HG02759 (cell line): ENCODE measurements at regions not wholly inside any gene's neighbourhood (a gene's known extent, or its start where the extent isn't known, plus 50 kb on each side); places are given as distances from the start of the nearest gene placed in this dataset.

ENCODE experiments used
- ATAC-seq: cut with Tn5 transposase; IDR thresholded peaks from one replicate; pipeline ENCODE4 v1.9.1; 2021; ENCODE audit warnings: mild to moderate bottlenecking, moderate library complexity; ENCODE audit not compliant: unreplicated experiment

GRCh38 chr6:88360203-88360797 lies 194.2 kb upstream of the CNR1 start:
- ATAC-seq = no peak

DNA sequence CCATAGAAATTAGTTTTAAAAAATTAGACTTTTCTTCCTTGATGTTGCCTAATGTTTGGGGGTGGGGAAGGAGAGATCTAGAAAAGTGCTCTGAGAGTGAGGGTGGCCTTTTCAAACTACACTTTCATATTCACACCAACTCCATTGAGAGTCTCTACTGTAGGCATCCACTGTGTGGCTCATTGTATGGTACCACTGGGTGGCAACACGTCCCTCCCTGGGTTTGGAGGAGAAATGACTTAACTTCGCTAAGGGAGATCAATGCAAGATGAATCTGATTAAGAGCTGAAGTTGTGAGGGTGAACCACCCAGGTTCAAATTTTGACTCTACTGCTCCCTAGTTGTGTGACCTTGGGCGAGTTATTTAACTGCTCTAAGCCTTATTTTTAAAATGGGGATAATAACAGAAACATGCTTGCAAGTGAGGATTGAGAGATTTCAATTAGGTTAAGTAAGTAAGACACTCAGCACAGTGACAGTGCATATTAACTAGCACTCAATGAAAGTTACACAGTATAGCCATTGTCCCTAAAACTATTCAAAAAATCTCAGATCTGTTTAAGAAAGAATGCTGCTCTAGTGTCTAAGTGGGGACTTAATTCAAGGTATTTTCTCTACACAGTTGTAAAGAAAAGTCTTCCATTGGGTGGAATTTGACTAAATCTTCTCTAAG lies 193.5 kb upstream of the CNR1 start:
- no peak for ATAC-seq

- no peak for ATAC-seq
These were observed 192.7 kb upstream of the CNR1 start for GRCh38 chr6:88358846-88359245.

DNA sequence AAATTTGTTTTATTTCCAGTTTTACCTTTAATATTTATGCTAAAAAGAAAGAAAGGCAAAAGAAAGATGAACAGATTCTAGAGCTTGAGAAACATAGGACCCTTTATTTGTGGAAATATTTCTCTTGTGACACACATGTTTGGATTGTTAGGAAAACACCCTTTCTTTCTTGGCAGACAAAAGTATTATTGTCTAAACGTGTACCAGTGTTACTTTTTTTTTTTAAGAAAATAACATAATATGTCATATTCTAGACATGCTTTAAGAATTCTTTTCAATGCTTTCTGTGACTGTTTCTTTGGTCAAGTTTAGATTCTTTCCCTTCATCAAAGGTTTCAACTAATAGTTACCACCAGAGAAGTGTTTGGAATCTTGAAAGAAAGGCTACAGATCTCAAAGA lies 183.4 kb upstream of the CNR1 start:
- ATAC-seq = no peak

GRCh38 chr6:88342336-88342735 lies 176.2 kb upstream of the CNR1 start:
- no peak for ATAC-seq

GRCh38 chr6:88339761-88340160 lies 173.6 kb upstream of the CNR1 start:
- ATAC-seq = no peak

GRCh38 chr6:88321306-88321705 lies 155.2 kb upstream of the CNR1 start:
- ATAC-seq = no peak

DNA sequence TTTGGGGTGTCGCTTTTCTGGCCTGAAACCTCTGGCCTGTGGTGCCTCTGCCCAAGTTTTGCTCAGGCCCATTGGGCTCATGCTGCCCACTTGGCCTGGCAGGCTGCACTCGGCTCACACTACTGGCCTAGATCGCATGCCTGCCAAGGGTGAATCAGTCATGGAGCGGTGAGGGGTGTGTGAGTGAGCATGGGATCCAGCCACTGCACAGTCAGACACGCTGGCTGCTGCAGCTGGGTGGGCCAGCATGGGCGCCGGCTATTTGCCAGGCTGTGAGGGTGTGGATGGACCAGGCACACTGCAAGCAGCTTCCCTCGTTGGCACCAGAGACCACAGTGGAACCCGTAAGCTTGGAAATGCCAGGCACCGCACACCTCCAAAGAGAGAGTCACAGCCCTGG lies 145.4 kb upstream of the CNR1 start:
- no peak for ATAC-seq

- no peak for ATAC-seq
These were observed 138.4 kb upstream of the CNR1 start for GRCh38 chr6:88304520-88304919.

GRCh38 chr6:88302769-88303225 lies 136.7 kb upstream of the CNR1 start:
- ATAC-seq = no peak

- ATAC-seq = no peak
These were observed 136.0 kb upstream of the CNR1 start for GRCh38 chr6:88301888-88302768.

DNA sequence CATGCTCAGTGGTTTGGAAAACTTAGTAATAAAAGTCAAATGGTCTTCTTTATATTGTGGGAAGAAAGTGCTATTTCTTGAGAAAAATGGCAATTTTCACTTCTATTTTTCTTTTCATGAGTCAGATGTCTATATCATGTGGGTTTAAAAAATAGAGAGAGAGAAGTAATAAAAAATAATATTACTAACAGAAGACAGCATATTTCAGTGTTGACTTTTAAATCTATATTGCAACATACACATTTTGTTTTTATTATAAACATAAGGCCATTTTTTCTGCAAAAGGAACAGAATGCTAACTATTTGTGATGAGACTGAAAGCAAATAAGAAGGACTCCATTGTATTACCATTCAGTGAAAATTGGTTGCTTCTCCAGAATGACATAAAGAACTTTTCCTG lies 135.1 kb upstream of the CNR1 start:
- no peak for ATAC-seq

DNA sequence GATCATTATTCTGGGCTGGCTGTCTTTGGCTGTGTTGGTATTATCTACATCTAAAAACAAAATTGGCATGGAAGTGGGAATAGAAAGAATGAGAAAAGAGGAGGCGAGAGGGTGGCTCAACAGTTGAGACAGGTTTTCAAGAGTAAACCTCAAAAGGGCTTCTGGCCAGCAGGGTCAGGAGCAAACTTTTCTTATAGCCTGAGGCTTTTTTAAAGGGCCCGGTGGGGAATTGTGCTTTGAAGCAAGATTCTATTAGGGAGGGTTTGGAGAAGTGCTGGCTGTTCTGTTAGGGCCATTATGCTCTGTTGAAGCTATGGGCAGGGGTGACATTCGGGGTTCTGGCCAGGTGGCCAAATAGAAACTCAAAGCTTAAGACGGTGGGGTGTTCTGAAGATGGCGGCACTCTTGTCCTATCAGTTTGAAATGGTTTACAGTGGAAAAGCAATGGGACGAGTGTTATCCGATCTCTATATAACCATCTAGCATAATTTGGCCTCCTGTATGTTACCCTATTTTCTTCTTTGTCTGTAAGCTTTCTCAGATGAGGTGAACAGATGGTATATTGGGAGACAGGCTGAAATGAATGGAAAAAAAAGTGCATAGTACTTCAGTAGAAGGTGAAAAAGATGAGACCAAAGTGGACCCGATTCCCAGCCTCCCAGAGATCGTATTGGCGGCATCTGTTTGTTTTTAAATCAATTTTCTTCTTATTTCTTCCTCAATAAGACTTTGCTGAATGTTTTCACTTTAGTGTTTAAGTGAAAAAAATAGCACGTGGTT lies 132.1 kb upstream of the CNR1 start:
- ATAC-seq = no peak

- no peak for ATAC-seq
These were observed 130.5 kb upstream of the CNR1 start for GRCh38 chr6:88296694-88297093.

DNA sequence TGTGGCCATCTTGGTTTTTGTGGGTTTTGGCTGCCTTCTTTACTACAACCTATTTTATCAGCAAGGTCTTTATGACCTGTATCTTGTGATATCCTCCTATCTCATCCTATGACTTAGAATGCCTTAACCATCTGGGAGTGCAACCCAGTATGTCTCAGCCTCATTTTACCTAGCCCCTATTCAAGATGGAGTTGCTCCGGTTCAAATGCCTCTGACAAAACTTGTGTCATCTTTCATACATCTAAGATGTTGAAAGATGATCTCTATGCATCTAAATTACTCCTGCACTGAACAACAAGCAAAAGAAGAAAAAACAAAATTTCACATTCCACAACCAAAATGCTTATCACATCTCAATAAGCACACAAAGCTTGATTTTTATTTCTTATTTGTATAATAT lies 129.5 kb upstream of the CNR1 start:
- ATAC-seq = no peak

DNA sequence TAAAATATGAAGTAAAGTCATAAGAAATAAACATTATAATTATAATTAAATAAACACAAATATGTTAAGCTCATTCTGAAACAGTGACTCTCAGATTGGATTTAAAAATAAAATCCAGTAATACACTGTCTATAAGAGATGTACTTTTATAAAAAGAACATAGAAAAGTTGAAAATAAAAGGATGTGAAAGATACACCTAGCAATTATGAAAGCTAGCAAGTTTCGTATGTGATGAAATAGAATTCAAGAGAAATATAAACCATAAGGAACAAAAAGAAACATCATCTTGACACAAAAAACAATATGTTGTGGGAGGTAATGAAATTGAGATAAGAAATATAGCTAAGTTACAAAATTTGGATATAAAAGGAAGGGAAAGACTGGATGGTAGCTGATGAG lies 128.6 kb upstream of the CNR1 start:
- ATAC-seq = no peak

DNA sequence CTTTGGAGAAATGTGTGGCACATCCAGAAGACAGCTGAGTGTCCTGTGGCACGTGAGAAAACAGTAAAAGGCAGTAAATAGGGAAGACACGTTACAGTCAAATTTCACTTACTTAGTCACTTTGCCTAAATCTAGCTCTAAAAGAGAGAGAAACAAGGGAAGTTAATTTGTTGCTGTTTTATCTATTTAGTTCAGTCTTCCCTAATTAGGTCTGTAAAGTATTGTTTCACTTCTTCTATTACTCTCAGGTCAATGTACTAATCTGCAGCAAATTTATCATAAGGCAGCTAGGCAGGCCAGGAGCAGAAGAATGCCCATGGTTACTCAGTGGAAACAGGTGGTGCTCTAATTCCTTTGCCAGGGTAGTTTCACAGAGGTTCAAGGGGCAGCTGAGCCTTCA lies 124.3 kb upstream of the CNR1 start:
- no peak for ATAC-seq

DNA sequence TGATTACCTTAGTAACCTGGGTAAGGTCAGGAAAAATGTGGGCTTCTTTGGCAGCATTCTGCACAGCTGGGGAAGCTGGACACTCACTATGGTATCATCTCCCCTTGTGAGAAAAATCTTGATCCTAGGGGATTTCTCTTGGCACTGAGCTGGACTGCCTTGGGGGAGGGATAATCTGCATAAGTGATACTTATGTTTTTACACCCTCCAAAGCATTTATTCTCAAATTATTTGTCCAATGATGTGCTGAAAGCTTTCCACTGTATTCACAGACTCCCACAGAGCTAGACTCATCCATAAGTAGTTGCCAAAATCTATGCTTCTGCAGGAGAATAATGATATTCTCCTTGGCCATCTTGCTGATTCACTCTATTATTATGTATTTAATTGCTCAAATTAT lies 121.5 kb upstream of the CNR1 start:
- ATAC-seq = no peak

DNA sequence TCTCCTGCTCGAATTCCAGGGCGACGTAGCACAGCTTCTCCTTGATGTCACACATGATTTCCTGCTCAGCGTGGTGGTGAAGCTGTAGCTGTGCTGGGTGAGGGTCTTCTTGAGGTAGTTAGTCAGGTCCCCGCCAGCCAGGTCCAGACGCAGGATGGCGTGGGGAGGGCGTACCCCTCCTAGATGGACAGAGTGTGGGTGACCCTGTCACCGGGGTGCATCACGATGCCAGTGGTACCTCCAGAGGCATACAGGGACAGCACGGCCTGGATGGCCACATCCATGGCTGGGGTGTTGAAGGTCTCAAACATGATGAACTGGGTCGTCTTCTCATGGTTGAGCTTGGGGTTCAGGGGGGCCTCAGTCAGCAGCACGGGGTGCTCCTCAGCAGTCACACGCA lies 110.2 kb upstream of the CNR1 start:
- no peak for ATAC-seq

DNA sequence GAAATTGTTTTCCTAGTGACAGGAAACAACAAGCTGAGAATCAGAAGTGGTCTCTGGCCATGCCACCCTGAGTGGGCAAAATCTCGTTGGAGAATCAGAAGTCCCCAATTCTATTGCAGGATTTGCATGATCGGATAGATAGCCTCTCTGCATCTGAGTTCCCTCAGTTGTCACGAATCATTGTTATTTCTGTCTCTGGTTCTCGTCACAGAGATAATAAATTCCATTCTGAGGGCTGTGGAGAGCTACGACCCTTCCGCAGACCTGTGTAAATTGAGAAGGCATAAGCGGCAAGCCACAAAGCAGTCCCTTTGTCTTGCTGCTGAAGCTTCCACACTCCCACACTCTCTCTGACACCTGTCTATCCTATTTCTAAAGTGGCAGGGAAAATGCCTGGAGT lies 102.4 kb upstream of the CNR1 start:
- ATAC-seq = no peak

- no peak for ATAC-seq
These were observed 100.0 kb upstream of the CNR1 start for GRCh38 chr6:88266126-88266525.
